ENCODE measurements at regions not wholly inside any gene's neighbourhood (a gene's known extent, or its start where the extent isn't known, plus 50 kb on each side); places are given as distances from the start of the nearest gene placed in this dataset.

- TF ChIP-seq POLR2A (IDR thresholded peaks at IDR 0.05): no peak
- TF ChIP-seq, protein P1, sequence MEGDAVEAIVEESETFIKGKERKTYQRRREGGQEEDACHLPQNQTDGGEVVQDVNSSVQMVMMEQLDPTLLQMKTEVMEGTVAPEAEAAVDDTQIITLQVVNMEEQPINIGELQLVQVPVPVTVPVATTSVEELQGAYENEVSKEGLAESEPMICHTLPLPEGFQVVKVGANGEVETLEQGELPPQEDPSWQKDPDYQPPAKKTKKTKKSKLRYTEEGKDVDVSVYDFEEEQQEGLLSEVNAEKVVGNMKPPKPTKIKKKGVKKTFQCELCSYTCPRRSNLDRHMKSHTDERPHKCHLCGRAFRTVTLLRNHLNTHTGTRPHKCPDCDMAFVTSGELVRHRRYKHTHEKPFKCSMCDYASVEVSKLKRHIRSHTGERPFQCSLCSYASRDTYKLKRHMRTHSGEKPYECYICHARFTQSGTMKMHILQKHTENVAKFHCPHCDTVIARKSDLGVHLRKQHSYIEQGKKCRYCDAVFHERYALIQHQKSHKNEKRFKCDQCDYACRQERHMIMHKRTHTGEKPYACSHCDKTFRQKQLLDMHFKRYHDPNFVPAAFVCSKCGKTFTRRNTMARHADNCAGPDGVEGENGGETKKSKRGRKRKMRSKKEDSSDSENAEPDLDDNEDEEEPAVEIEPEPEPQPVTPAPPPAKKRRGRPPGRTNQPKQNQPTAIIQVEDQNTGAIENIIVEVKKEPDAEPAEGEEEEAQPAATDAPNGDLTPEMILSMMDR (IDR thresholded peaks at IDR 0.05): no peak
These were observed 678.5 kb upstream of the ANKRD30A start for GRCh38 chr10:36446881-36447280.
